Astrocyte (in vitro differentiated cells and primary cell): ENCODE measurements at regions not wholly inside any gene's neighbourhood (a gene's known extent, or its start where the extent isn't known, plus 50 kb on each side); places are given as distances from the start of the nearest gene placed in this dataset.

Source experiments
- CTCF ChIP-seq: IDR thresholded peaks from 2 replicates; pipeline ENCODE4 v1.5.1; 2011; ENCODE audit warnings: low read depth, mild to moderate bottlenecking, inconsistent platforms, low read length, moderate library complexity; ENCODE audit not compliant: insufficient read depth
- EZH2 ChIP-seq: IDR thresholded peaks from 2 replicates; pipeline ENCODE4 v1.6.1; 2012; ENCODE audit warnings: mild to moderate bottlenecking, low read length, inconsistent platforms; ENCODE audit not compliant: insufficient read depth

- TF ChIP-seq CTCF, result no peak
- TF ChIP-seq EZH2, result no peak
These were observed 65.2 kb upstream of the CTSC start for GRCh38 chr11:88402784-88403183.
